Lung (tissue), 11 donors: ENCODE measurements at regions not wholly inside any gene's neighbourhood (a gene's known extent, or its start where the extent isn't known, plus 50 kb on each side); places are given as distances from the start of the nearest gene placed in this dataset.
"Not testable (repeated sequence)": the region's sequence is repeated elsewhere in the genome, so short reads cannot be mapped to it uniquely, and the experiment has no call there.

Experiments
- ATAC-seq: fragments of 200-7000 bp; cut with Tn5 transposase; one replicate; pipeline ENCODE4 v1.9.1; 2020; ENCODE audit warnings: moderate number of reproducible peaks; ENCODE audit not compliant: insufficient read depth, low FRiP score
- DNase-seq, 3 donors: peaks; one replicate each; pipeline ENCODE4 v3.0.0-alpha.2; 2013 to 2017
- H3K27ac ChIP-seq, 2 donors: one replicate each; pipeline ENCODE4 v1.5.1; 2013; ENCODE audit warnings: mild to moderate bottlenecking in 2 of 2, moderate library complexity in 2 of 2, control low read depth in 1 of 2, inconsistent platforms in 1 of 2, low read depth in 1 of 2, low read length in 1 of 2
- H3K27me3 ChIP-seq, 3 donors: one replicate each; pipeline ENCODE4 v1.5.1; 2013; ENCODE audit warnings: low read length in 2 of 3; ENCODE audit not compliant: control insufficient read depth in 3 of 3, insufficient read depth in 3 of 3
- H3K36me3 ChIP-seq, 4 donors: one replicate each; pipeline ENCODE4 v1.5.1; 2013; ENCODE audit warnings: low read length in 4 of 4, mild to moderate bottlenecking in 1 of 4, moderate library complexity in 1 of 4; ENCODE audit not compliant: control insufficient read depth in 4 of 4, insufficient read depth in 4 of 4
- H3K4me1 ChIP-seq, 5 donors: one replicate each; pipeline ENCODE4 v1.5.1; 2013; ENCODE audit warnings: low read length in 5 of 5, mild to moderate bottlenecking in 2 of 5, moderate library complexity in 1 of 5; ENCODE audit not compliant: control insufficient read depth in 5 of 5, insufficient read depth in 5 of 5
- H3K4me3 ChIP-seq: one replicate; pipeline ENCODE4 v1.5.1; 2013; ENCODE audit warnings: mild to moderate bottlenecking, control low read depth, moderate library complexity
- H3K9ac ChIP-seq, 2 donors: one replicate each; pipeline ENCODE4 v1.5.1; 2013; ENCODE audit warnings: low read length in 2 of 2, control low read depth in 1 of 2; ENCODE audit not compliant: insufficient read depth in 1 of 2
- H3K9me3 ChIP-seq, 4 donors: one replicate each; pipeline ENCODE4 v1.5.1; 2013; ENCODE audit warnings: low read length in 3 of 4, mild to moderate bottlenecking in 1 of 4, moderate library complexity in 1 of 4; ENCODE audit not compliant: control insufficient read depth in 4 of 4, insufficient read depth in 3 of 4
- WGBS, 2 donors: extraction: QIAGEN DNeasy Blood & Tissue Kit; methylation state at CpG; one replicate each; pipeline ENCODE4 v1.1.7; 2013; 5-methylcytosine and 5-hydroxymethylcytosine counted together
- TF ChIP-seq, protein P1 (sequence below): IDR thresholded peaks from 2 replicates; pipeline ENCODE4 v1.5.1; 2012; ENCODE audit warnings: mild to moderate bottlenecking; ENCODE audit errors: control extremely low read depth, extremely low read depth
- donor health status: control.
- donor health status: control.
- donor health status: Bipolar disorder and iron deficiency.
- donor health status: healthy.
- donor health status: DM: yes; HTN: yes; CAD: no.

DNA sequence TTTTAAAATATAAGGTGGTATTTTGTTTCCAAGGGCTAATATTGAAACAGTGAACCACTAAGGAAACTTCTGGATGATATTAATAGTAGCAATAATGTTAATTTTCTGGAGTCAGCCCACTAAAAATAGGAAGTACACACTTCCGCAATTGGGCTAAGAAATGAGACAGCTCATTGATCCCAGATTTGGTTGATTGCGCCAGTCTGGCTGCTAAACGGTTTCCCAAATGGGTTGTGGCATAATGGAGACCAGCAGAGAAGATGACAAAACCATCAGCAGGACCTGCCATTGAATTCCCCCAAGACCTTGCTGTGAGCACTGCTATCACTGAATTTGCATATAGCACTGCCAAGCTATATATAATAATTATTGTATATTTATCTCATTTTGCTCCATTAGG, 71.2 kb upstream of the SGK1 start:
- DNase-seq = no peak
- no peak for ATAC-seq
- TF ChIP-seq, protein P1, sequence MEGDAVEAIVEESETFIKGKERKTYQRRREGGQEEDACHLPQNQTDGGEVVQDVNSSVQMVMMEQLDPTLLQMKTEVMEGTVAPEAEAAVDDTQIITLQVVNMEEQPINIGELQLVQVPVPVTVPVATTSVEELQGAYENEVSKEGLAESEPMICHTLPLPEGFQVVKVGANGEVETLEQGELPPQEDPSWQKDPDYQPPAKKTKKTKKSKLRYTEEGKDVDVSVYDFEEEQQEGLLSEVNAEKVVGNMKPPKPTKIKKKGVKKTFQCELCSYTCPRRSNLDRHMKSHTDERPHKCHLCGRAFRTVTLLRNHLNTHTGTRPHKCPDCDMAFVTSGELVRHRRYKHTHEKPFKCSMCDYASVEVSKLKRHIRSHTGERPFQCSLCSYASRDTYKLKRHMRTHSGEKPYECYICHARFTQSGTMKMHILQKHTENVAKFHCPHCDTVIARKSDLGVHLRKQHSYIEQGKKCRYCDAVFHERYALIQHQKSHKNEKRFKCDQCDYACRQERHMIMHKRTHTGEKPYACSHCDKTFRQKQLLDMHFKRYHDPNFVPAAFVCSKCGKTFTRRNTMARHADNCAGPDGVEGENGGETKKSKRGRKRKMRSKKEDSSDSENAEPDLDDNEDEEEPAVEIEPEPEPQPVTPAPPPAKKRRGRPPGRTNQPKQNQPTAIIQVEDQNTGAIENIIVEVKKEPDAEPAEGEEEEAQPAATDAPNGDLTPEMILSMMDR = no peak
- Histone ChIP-seq H3K4me3 (no peak overlapping the region), H3K4me1 (peaks cover 0 to 1% (median 0%) of the 10 kb centered on the region in 5 donors), H3K9ac (no peak overlapping the region), H3K9me3 (no peaks in the 10 kb centered on the region), H3K27me3 (no peaks in the 10 kb centered on the region), H3K36me3 (no peaks in the 10 kb centered on the region), H3K27ac (peak overlapping the region in 1 of 2 donors; percentile 31)
- WGBS, 2 donors = 45 to 74% methylated on average over 3 of the region's 3 CpGs

DNA sequence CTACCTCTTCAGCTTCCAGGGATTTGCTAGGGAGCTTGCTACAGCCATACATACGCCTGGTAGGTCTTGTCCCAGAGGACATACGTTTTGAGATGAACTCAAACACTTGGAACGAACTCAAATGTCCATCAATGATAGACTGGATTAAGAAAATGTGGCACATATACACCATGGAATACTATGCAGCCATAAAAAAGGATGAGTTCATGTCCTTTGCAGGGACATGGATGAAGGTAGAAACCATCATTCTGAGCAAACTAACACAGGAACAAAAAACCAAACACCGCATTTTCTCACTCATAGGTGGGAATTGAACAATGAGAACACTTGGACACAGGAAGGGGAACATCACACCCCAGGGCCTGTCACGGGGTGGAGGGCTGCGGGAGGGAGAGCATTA, 68.6 kb upstream of the SGK1 start:
- DNase-seq, ATAC-seq: not testable (repeated sequence)

DNA sequence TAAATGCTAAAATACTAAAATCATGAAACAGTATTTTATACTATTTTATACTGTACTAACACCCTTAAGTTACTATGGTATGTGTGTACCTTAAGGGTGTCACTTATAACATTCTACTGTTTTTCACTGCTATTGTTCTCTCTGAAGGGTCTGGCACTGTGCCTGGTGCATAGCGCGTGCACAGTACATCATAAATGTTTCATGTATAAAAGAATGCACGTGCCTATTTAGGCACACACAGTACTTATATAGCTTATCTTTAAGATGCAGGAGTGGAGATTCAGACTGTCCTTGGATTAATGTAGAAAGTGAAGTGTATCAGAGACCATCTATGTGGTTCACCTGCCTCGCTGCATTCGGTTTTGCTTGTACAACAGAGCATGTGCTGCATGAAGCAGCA, 64.0 kb upstream of the SGK1 start:
- TF ChIP-seq, protein P1 = no peak
- peak; percentile 18 to 61 (median 48) for DNase-seq
- no peak overlapping the region for H3K9ac ChIP-seq

More for the DNA sequence above, 68.6 kb upstream of the SGK1 start:
- not testable (repeated sequence) for H3K4me3 ChIP-seq, H3K4me1 ChIP-seq, H3K36me3 ChIP-seq, H3K9ac ChIP-seq, H3K27me3 ChIP-seq, H3K9me3 ChIP-seq, H3K27ac ChIP-seq
- WGBS, 2 donors = 92 to 96% methylated on average over 5 of the region's 6 CpGs

DNA sequence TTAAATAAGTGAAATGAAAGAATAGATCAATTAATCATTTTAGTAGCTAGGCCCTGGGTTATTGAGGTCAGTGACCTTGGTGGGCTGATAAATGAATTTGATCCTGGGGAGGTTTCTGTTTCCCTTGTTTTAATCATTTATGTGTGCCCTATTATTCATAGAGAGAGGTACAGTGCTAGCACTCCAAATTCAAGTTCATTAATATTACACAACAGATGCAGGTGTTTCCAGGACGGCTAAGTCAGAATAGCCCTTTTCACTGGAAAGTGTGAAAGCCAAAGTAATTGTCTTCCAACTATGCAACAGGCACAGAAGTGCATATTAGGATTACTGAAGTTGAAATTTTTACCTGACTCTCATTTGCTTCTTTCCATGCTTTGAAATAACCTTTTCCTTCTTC, 61.7 kb upstream of the SGK1 start:
- ATAC-seq (no peak), DNase-seq (no peak)
- no peaks in the 10 kb centered on the region for H3K27me3 ChIP-seq
- H3K36me3 ChIP-seq = no peaks in the 10 kb centered on the region
- H3K9ac ChIP-seq = no peak overlapping the region
- no peaks in the 10 kb centered on the region for H3K9me3 ChIP-seq
- TF ChIP-seq, protein P1 = no peak
- 40 to 51% methylated on average over 1 of the region's 1 CpG for WGBS, 2 donors
- no peak overlapping the region for H3K4me3 ChIP-seq
- H3K27ac ChIP-seq = no peak overlapping the region
- H3K4me1 ChIP-seq = peaks cover 0 to 4% (median 0%) of the 10 kb centered on the region in 5 donors

More for the DNA sequence above, 64.0 kb upstream of the SGK1 start:
- Histone ChIP-seq H3K4me1 (peaks cover 0 to 4% (median 0%) of the 10 kb centered on the region in 5 donors), H3K4me3 (no peak overlapping the region), H3K27me3 (no peaks in the 10 kb centered on the region), H3K36me3 (no peaks in the 10 kb centered on the region), H3K9me3 (no peaks in the 10 kb centered on the region), H3K27ac (no peak overlapping the region)
- 70 to 78% methylated on average over 5 of the region's 5 CpGs for WGBS, 2 donors
- no peak for ATAC-seq
